Esophagus muscularis mucosa (tissue), 3 donors: ENCODE measurements at regions not wholly inside any gene's neighbourhood (a gene's known extent, or its start where the extent isn't known, plus 50 kb on each side); places are given as distances from the start of the nearest gene placed in this dataset.

Source experiments
- CTCF ChIP-seq, 3 experiments: fragments of 200-600 bp in 2 of 3; fragments of 450-650 bp in 1 of 3; sonication (generic) in 2 of 3; IDR thresholded peaks; one replicate each; pipeline ENCODE4 v1.5.1; 2017 to 2019; ENCODE audit warnings: antibody characterized with exemption in 3 of 3, mild to moderate bottlenecking in 2 of 3, moderate library complexity in 1 of 3
- EP300 ChIP-seq: sonication (generic); formaldehyde crosslinking; IDR thresholded peaks from one replicate; pipeline ENCODE4 v1.6.1; 2017; ENCODE audit warnings: antibody characterized with exemption

GRCh38 chr12:88388566-88389540 is 191.4 kb downstream of the KITLG start:
- TF ChIP-seq CTCF (IDR thresholded peaks at IDR 0.05) (no peak), EP300 (no peak)
